ENCODE measurements at regions not wholly inside any gene's neighbourhood (a gene's known extent, or its start where the extent isn't known, plus 50 kb on each side); places are given as distances from the start of the nearest gene placed in this dataset.
"Not testable (repeated sequence)": the region's sequence is repeated elsewhere in the genome, so short reads cannot be mapped to it uniquely, and the experiment has no call there.

- DNase-seq (ENCODE audit: low spot score) = no peak
Observed at GRCh38 chr13:33659466-33659865, 158.5 kb upstream of the RFC3 start.

GRCh38 chr13:33659894-33660293 lies 158.1 kb upstream of the RFC3 start:
- no peak for DNase-seq (ENCODE audit: low spot score)

GRCh38 chr13:33662392-33662791 lies 155.6 kb upstream of the RFC3 start:
- no peak for DNase-seq (ENCODE audit: low spot score)

- no peak for DNase-seq (ENCODE audit: low spot score)
Observed at GRCh38 chr13:33665626-33666175, 152.2 kb upstream of the RFC3 start.

- no peak for DNase-seq (ENCODE audit: low spot score)
Observed at GRCh38 chr13:33671560-33671959, 146.4 kb upstream of the RFC3 start.

GRCh38 chr13:33672022-33672421 lies 145.9 kb upstream of the RFC3 start:
- DNase-seq (ENCODE audit: low spot score) = not testable (repeated sequence)

GRCh38 chr13:33676045-33676989 lies 141.6 kb upstream of the RFC3 start:
- peak; percentile 58 for DNase-seq (ENCODE audit: low spot score)

GRCh38 chr13:33677215-33677614 lies 140.7 kb upstream of the RFC3 start:
- DNase-seq (ENCODE audit: low spot score) = no peak

- DNase-seq (ENCODE audit: low spot score) = no peak
Observed at GRCh38 chr13:33678084-33678483, 139.9 kb upstream of the RFC3 start.

GRCh38 chr13:33678906-33679657 lies 138.9 kb upstream of the RFC3 start:
- peak; percentile 61 for DNase-seq (ENCODE audit: low spot score)

- DNase-seq (ENCODE audit: low spot score) = no peak
Observed at GRCh38 chr13:33679658-33680012, 138.3 kb upstream of the RFC3 start.

GRCh38 chr13:33682020-33682564 lies 135.9 kb upstream of the RFC3 start:
- DNase-seq (ENCODE audit: low spot score) = no peak

GRCh38 chr13:33682646-33683045 lies 135.3 kb upstream of the RFC3 start:
- not testable (repeated sequence) for DNase-seq (ENCODE audit: low spot score)

- DNase-seq (ENCODE audit: low spot score) = no peak
Observed at GRCh38 chr13:33683376-33683775, 134.6 kb upstream of the RFC3 start.

- no peak for DNase-seq (ENCODE audit: low spot score)
Observed at GRCh38 chr13:33684874-33685273, 133.1 kb upstream of the RFC3 start.

- no peak for DNase-seq (ENCODE audit: low spot score)
Observed at GRCh38 chr13:33686772-33687480, 131.0 kb upstream of the RFC3 start.

GRCh38 chr13:33690354-33690753 lies 127.6 kb upstream of the RFC3 start:
- DNase-seq (ENCODE audit: low spot score) = no peak

GRCh38 chr13:33691980-33692379 lies 126.0 kb upstream of the RFC3 start:
- no peak for DNase-seq (ENCODE audit: low spot score)

GRCh38 chr13:33692531-33692930 lies 125.4 kb upstream of the RFC3 start:
- DNase-seq (ENCODE audit: low spot score) = no peak

- no peak for DNase-seq (ENCODE audit: low spot score)
Observed at GRCh38 chr13:33694546-33694945, 123.4 kb upstream of the RFC3 start.

- no peak for DNase-seq (ENCODE audit: low spot score)
Observed at GRCh38 chr13:33696530-33696929, 121.4 kb upstream of the RFC3 start.

GRCh38 chr13:33697926-33698325 lies 120.0 kb upstream of the RFC3 start:
- no peak for DNase-seq (ENCODE audit: low spot score)

All from ureter (tissue), 1 donor.